PC-9 (cell line): ENCODE measurements at regions not wholly inside any gene's neighbourhood (a gene's known extent, or its start where the extent isn't known, plus 50 kb on each side); places are given as distances from the start of the nearest gene placed in this dataset.

Experiments used
- BruUV-seq: library from RNA; stranded (reverse); fragments of 400-500 nt; replicated peaks from 2 replicates; lab custom pipeline; 2021; lab: Mats Ljungman, UMichigan
- CTCF ChIA-PET: fragments of 300-600 bp; sonication (Branson Sonifier 250); formaldehyde crosslinking; loops from one replicate; lab custom pipeline; 2022; ENCODE audit warnings: antibody characterized with exemption; lab: Charles Lee
- POLR2A ChIA-PET: fragments of 300-600 bp; sonication (Branson Sonifier 250); formaldehyde crosslinking; loops from one replicate; lab custom pipeline; 2022; ENCODE audit warnings: antibody characterized with exemption; ENCODE audit not compliant: unreplicated experiment; lab: Charles Lee
- DNase-seq, 2 experiments: peaks; one replicate each; pipeline versions ENCODE4 v3.0.0 to v3.0.0-alpha.2; 2015 to 2022; ENCODE audit warnings: mixed read lengths in 1 of 2
- H2AFZ ChIP-seq: fragments of 200-600 bp; sonication (generic); 2 replicates; pipeline ENCODE4 v1.8.1; 2017; ENCODE audit warnings: antibody characterized with exemption
- H3F3A ChIP-seq: fragments of 200-600 bp; sonication (generic); 2 replicates; pipeline ENCODE4 v1.8.1; 2017; ENCODE audit warnings: antibody characterized with exemption, mild to moderate bottlenecking, low read depth; ENCODE audit not compliant: insufficient read depth
- H3K27ac ChIP-seq: fragments of 200-600 bp; sonication (generic); 2 replicates; pipeline ENCODE4 v1.6.1; 2016; ENCODE audit warnings: mixed run types
- H3K27me3 ChIP-seq: fragments of 200-600 bp; sonication (generic); 2 replicates; pipeline ENCODE4 v1.6.1; 2016; ENCODE audit warnings: low read depth, mixed run types; ENCODE audit not compliant: insufficient read depth
- H3K36me3 ChIP-seq: fragments of 200-600 bp; sonication (generic); 2 replicates; pipeline ENCODE4 v1.6.1; 2016; ENCODE audit warnings: low read depth, mixed run types
- H3K4me1 ChIP-seq: fragments of 200-600 bp; sonication (generic); replicated peaks from 2 replicates; pipeline ENCODE4 v1.6.1; 2016; ENCODE audit warnings: mixed run types; ENCODE audit not compliant: insufficient read depth
- H3K4me2 ChIP-seq: fragments of 200-600 bp; sonication (generic); 2 replicates; pipeline ENCODE4 v1.6.1; 2017; ENCODE audit warnings: mixed run types
- H3K4me3 ChIP-seq: fragments of 200-600 bp; sonication (generic); 2 replicates; pipeline ENCODE4 v1.6.1; 2016; ENCODE audit warnings: mixed run types
- H3K79me2 ChIP-seq: fragments of 200-600 bp; sonication (generic); 2 replicates; pipeline ENCODE4 v1.6.1; 2017; ENCODE audit warnings: low read depth, mixed run types
- H3K9me2 ChIP-seq: fragments of 200-600 bp; sonication (generic); 2 replicates; pipeline ENCODE4 v1.8.1; 2017; ENCODE audit warnings: mild to moderate bottlenecking; ENCODE audit not compliant: insufficient read depth
- H3K9me3 ChIP-seq: fragments of 200-600 bp; sonication (generic); 2 replicates; pipeline ENCODE4 v1.8.1; 2016; ENCODE audit warnings: low read depth; ENCODE audit not compliant: insufficient read depth
- H4K20me1 ChIP-seq: fragments of 200-600 bp; sonication (generic); 2 replicates; pipeline ENCODE4 v1.8.1; 2017; ENCODE audit not compliant: insufficient read depth
- CTCF ChIP-seq: fragments of 200-600 bp; sonication (generic); conservative IDR thresholded peaks from 2 replicates; pipeline ENCODE4 v1.6.1; 2017; ENCODE audit warnings: mixed run types, antibody characterized with exemption, mild to moderate bottlenecking, moderate library complexity
- EZH2 ChIP-seq: fragments of 200-600 bp; sonication (generic); IDR thresholded peaks from 2 replicates; pipeline ENCODE4 v1.8.0; 2017; ENCODE audit warnings: antibody characterized with exemption, low read depth
- intact Hi-C: fragments of 100-400 bp; cut with micrococcal nuclease; formaldehyde crosslinking; loops from one replicate; pipeline ENCODE4 v1.10.0; 2022; ENCODE audit not compliant: unreplicated experiment

DNA sequence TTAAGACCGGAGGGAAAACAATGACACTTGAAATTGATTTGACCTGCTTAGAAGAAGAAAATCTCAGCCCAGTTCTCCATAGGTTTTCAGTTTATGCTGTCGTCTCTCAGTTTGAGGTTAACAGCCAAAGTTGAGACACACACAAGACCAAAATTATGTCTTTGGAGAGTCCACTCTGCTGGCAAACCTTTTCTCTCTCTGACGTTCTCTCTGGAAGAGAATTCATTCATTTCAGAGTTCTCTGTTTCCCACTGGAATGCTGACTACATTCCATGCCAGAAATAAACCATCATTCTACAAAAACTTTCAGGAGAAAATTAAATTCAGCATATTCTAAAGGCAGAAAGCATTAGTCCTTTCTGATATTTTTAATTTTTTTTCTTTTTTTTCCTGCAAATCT is 155.2 kb downstream of the TFAP2A start:
- intact Hi-C loops: no loop called here
- Histone ChIP-seq H3K4me1 (no peaks in the 10 kb centered on the region), H3K4me2 (no peak overlapping the region), H3K9me2 (no peaks in the 10 kb centered on the region), H3K4me3 (no peak overlapping the region), H4K20me1 (no peaks in the 10 kb centered on the region), H2AFZ (no peak overlapping the region), H3K27ac (no peak overlapping the region), H3F3A (no peaks in the 10 kb centered on the region), H3K36me3 (no peaks in the 10 kb centered on the region), H3K79me2 (no peaks in the 10 kb centered on the region), H3K27me3 (no peaks in the 10 kb centered on the region), H3K9me3 (no peaks in the 10 kb centered on the region)
- BruUV-seq: no TSS peak
- POLR2A ChIA-PET: no interaction called here
- TF ChIP-seq EZH2: no peak
- no peak for TF ChIP-seq CTCF
- CTCF ChIA-PET: no interaction called here
- DNase-seq: no peak

GRCh38 chr6:10258341-10258740 is 156.5 kb downstream of the TFAP2A start:
- H3K9me2 ChIP-seq: no peaks in the 10 kb centered on the region
- H3K27me3 ChIP-seq: no peaks in the 10 kb centered on the region
- no peaks in the 10 kb centered on the region for H3K79me2 ChIP-seq
- H2AFZ ChIP-seq: no peak overlapping the region
- H3F3A ChIP-seq: no peaks in the 10 kb centered on the region
- no TSS peak for BruUV-seq
- intact Hi-C loops: no loop called here
- H3K4me3 ChIP-seq: no peak overlapping the region
- no peaks in the 10 kb centered on the region for H3K4me1 ChIP-seq
- no peaks in the 10 kb centered on the region for H3K9me3 ChIP-seq
- DNase-seq: no peak
- no peaks in the 10 kb centered on the region for H3K36me3 ChIP-seq
- H4K20me1 ChIP-seq: no peaks in the 10 kb centered on the region
- POLR2A ChIA-PET: no interaction called here
- CTCF ChIA-PET: no interaction called here
- TF ChIP-seq CTCF: no peak
- TF ChIP-seq EZH2: no peak
- no peak overlapping the region for H3K4me2 ChIP-seq
- no peak overlapping the region for H3K27ac ChIP-seq

DNA sequence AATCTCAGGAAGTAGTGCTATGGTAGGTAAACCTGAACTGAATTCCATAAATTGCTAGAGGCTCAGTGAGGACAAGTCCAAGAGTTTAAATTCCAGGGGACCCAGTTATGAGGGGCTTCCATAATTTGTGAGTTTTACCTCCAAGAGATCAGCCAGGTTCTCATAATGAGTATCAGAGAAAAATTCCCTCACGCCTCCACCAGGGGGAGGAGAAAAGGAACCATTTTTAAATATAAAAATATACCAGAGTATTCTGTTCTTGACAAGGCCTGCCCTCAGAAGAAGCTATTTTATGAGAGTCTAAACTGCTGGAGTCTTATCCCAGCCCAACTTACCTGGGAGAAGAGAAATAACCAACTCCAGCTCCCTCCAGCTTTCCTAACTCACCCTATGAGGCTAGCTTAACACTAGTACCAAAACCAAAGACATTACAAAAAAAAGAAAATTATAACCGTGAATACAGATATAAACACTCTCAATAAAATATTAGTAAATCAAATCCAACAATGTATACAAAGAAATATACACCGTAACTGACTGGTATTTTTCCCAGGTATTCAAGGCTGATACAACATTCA is 158.7 kb downstream of the TFAP2A start:
- peak; percentile 73 for TF ChIP-seq CTCF
- no peak for TF ChIP-seq EZH2
- POLR2A ChIA-PET: no interaction called here

More for the DNA sequence above, 158.7 kb downstream of the TFAP2A start:
- Histone ChIP-seq H3K4me3 (no peak overlapping the region), H3K36me3 (no peaks in the 10 kb centered on the region), H3K27me3 (no peaks in the 10 kb centered on the region), H3K9me3 (no peaks in the 10 kb centered on the region), H3K9me2 (no peaks in the 10 kb centered on the region), H3F3A (no peaks in the 10 kb centered on the region), H4K20me1 (no peaks in the 10 kb centered on the region), H3K4me1 (no peaks in the 10 kb centered on the region), H3K4me2 (no peak overlapping the region), H3K27ac (no peak overlapping the region), H3K79me2 (no peaks in the 10 kb centered on the region), H2AFZ (no peak overlapping the region)
- intact Hi-C loops: no loop called here
- BruUV-seq: no TSS peak
- DNase-seq: no peak
- CTCF ChIA-PET: no interaction called here
